Loucy (cell line): ENCODE measurements at regions not wholly inside any gene's neighbourhood (a gene's known extent, or its start where the extent isn't known, plus 50 kb on each side); places are given as distances from the start of the nearest gene placed in this dataset.
A peak's percentile ranks its signal among the peaks of the same experiment; 100 is the strongest.

Experiments
- H2AFZ ChIP-seq: fragments of 200-600 bp; sonication (generic); 2 replicates; pipeline ENCODE4 v1.6.0; 2016; ENCODE audit warnings: antibody characterized with exemption, mild to moderate bottlenecking, low read length, moderate library complexity
- H3F3A ChIP-seq: fragments of 200-600 bp; 2 replicates; pipeline ENCODE4 v1.6.0; 2016; ENCODE audit warnings: antibody characterized with exemption, low read depth, mild to moderate bottlenecking
- H3K27me3 ChIP-seq: fragments of 200-600 bp; sonication (generic); 2 replicates; pipeline ENCODE4 v1.6.1; 2014; ENCODE audit warnings: low read length, mild to moderate bottlenecking; ENCODE audit not compliant: insufficient read depth, poor library complexity, severe bottlenecking
- H3K36me3 ChIP-seq: fragments of 200-600 bp; sonication (generic); 2 replicates; pipeline ENCODE4 v1.6.1; 2016; ENCODE audit warnings: low read length; ENCODE audit not compliant: insufficient read depth
- H3K4me1 ChIP-seq: fragments of 200-600 bp; sonication (generic); 2 replicates; pipeline ENCODE4 v1.5.1; 2014; ENCODE audit warnings: low read length, mild to moderate bottlenecking; ENCODE audit not compliant: insufficient read depth, poor library complexity, severe bottlenecking
- H3K4me2 ChIP-seq: fragments of 200-600 bp; sonication (generic); 2 replicates; pipeline ENCODE4 v1.6.0; 2014; ENCODE audit warnings: antibody characterized with exemption, low read length, low read depth, mild to moderate bottlenecking; ENCODE audit not compliant: poor library complexity, severe bottlenecking
- H3K4me3 ChIP-seq: fragments of 200-600 bp; sonication (generic); 2 replicates; pipeline ENCODE4 v1.5.1; 2014; ENCODE audit warnings: low read length, mild to moderate bottlenecking, mixed read lengths; ENCODE audit not compliant: poor library complexity, severe bottlenecking
- H3K79me2 ChIP-seq: fragments of 200-600 bp; sonication (generic); 2 replicates; pipeline ENCODE4 v1.6.1; 2014; ENCODE audit warnings: low read length; ENCODE audit not compliant: insufficient read depth
- H3K9ac ChIP-seq: fragments of 200-600 bp; sonication (generic); 2 replicates; pipeline ENCODE4 v1.6.0; 2014; ENCODE audit warnings: mild to moderate bottlenecking, low read depth, low read length, moderate library complexity; ENCODE audit not compliant: poor library complexity, severe bottlenecking
- H3K9me2 ChIP-seq: fragments of 200-600 bp; sonication (generic); replicated peaks from 2 replicates; pipeline ENCODE4 v1.6.1; 2016; ENCODE audit warnings: low read depth, low read length, mixed read lengths
- H3K9me3 ChIP-seq: fragments of 200-600 bp; sonication (generic); 2 replicates; pipeline ENCODE4 v1.6.1; 2014; ENCODE audit warnings: mild to moderate bottlenecking, antibody characterized with exemption, low read length, low read depth; ENCODE audit not compliant: insufficient read depth
- H4K20me1 ChIP-seq: fragments of 200-600 bp; sonication (generic); 2 replicates; pipeline ENCODE4 v1.6.0; 2014; ENCODE audit warnings: antibody characterized with exemption, low read length, mild to moderate bottlenecking; ENCODE audit not compliant: insufficient read depth, poor library complexity, severe bottlenecking
- EZH2phosphoT487 ChIP-seq: fragments of 200-600 bp; IDR thresholded peaks from 2 replicates; pipeline ENCODE4 v1.6.1; 2018; ENCODE audit warnings: antibody characterized with exemption, mild to moderate bottlenecking, moderate library complexity, borderline replicate concordance
- TF ChIP-seq, protein P1 (sequence below): fragments of 200-600 bp; sonication (generic); conservative IDR thresholded peaks from 2 replicates; pipeline ENCODE4 v1.5.1; 2014; ENCODE audit warnings: mild to moderate bottlenecking, antibody characterized with exemption, low read length

DNA sequence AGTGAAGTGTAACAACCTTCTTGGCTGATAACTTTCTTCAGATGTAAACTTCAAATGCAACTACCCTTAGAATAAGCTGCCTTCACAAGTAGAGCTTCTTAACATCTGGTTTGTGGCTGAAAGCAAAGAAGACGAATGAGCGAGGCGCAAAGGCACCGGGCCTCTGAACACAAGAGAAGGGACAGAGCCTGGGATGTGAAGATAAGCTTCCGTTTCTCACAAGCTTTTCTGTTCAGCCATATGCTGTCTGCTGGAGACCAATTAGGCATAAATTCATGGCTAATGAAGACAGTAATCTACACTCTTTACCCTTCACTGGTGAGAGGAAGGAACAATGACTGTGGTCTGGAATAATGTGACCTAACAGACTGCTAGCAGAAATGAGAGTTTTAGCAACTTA, 195.2 kb downstream of the ATXN7L3B start:
- TF ChIP-seq, protein P1, sequence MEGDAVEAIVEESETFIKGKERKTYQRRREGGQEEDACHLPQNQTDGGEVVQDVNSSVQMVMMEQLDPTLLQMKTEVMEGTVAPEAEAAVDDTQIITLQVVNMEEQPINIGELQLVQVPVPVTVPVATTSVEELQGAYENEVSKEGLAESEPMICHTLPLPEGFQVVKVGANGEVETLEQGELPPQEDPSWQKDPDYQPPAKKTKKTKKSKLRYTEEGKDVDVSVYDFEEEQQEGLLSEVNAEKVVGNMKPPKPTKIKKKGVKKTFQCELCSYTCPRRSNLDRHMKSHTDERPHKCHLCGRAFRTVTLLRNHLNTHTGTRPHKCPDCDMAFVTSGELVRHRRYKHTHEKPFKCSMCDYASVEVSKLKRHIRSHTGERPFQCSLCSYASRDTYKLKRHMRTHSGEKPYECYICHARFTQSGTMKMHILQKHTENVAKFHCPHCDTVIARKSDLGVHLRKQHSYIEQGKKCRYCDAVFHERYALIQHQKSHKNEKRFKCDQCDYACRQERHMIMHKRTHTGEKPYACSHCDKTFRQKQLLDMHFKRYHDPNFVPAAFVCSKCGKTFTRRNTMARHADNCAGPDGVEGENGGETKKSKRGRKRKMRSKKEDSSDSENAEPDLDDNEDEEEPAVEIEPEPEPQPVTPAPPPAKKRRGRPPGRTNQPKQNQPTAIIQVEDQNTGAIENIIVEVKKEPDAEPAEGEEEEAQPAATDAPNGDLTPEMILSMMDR = no peak
- TF ChIP-seq EZH2phosphoT487 = no peak
- H3K27me3 ChIP-seq = no peaks in the 10 kb centered on the region
- peak overlapping the region; percentile 34 for H3K4me3 ChIP-seq
- H3K9me2 ChIP-seq = no peaks in the 10 kb centered on the region
- no peaks in the 10 kb centered on the region for H3K79me2 ChIP-seq
- peak overlapping the region; percentile 29; the same call in 1 of the 2 replicates for H2AFZ ChIP-seq
- H3K4me1 ChIP-seq = peaks cover 29% of the 10 kb centered on the region
- H3K9ac ChIP-seq = no peak overlapping the region
- no peaks in the 10 kb centered on the region for H3K36me3 ChIP-seq
- no peaks in the 10 kb centered on the region for H4K20me1 ChIP-seq
- peak overlapping the region; percentile 53 for H3K4me2 ChIP-seq
- H3K9me3 ChIP-seq = no peaks in the 10 kb centered on the region
- peaks cover 14% of the 10 kb centered on the region; the same call in 1 of the 2 replicates for H3F3A ChIP-seq

GRCh38 chr12:74741112-74741511, 203.5 kb downstream of the ATXN7L3B start:
- H3K4me3 ChIP-seq = no peak overlapping the region
- TF ChIP-seq, protein P1 = no peak
- TF ChIP-seq EZH2phosphoT487 = no peak
- no peaks in the 10 kb centered on the region for H3K9me2 ChIP-seq
- no peaks in the 10 kb centered on the region for H3K4me1 ChIP-seq
- no peaks in the 10 kb centered on the region for H4K20me1 ChIP-seq
- H3K36me3 ChIP-seq = no peaks in the 10 kb centered on the region
- no peak overlapping the region for H3K9ac ChIP-seq
- H3K4me2 ChIP-seq = no peak overlapping the region
- H3K79me2 ChIP-seq = no peaks in the 10 kb centered on the region
- H3F3A ChIP-seq = no peaks in the 10 kb centered on the region
- H3K9me3 ChIP-seq = no peaks in the 10 kb centered on the region
- no peaks in the 10 kb centered on the region for H3K27me3 ChIP-seq
- no peak overlapping the region for H2AFZ ChIP-seq

DNA sequence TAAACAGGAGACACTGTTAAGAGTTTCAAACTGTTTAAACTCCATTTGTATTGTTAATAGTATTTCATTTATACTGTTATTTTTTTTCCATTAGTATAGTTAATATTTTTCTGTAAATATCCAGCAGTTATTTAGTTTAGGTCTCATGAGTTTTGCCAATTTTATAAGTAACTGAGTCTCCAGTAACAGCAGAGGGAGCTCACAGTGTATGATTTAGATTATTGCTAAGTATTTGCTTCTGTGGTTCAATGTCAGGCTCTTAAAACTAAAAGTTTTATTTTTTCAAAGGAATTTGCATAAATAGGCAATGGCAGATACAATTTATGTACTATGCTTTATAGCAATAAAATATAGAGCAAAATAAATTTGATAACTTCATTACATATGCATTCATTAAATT, 209.7 kb downstream of the ATXN7L3B start:
- no peaks in the 10 kb centered on the region for H3F3A ChIP-seq
- no peaks in the 10 kb centered on the region for H3K9me2 ChIP-seq
- H3K4me2 ChIP-seq = no peak overlapping the region
- H2AFZ ChIP-seq = no peak overlapping the region
- no peaks in the 10 kb centered on the region for H3K79me2 ChIP-seq
- H3K4me3 ChIP-seq = no peak overlapping the region
- H3K27me3 ChIP-seq = no peaks in the 10 kb centered on the region
- H3K4me1 ChIP-seq = no peaks in the 10 kb centered on the region
- H3K36me3 ChIP-seq = no peaks in the 10 kb centered on the region
- no peak overlapping the region for H3K9ac ChIP-seq
- no peaks in the 10 kb centered on the region for H4K20me1 ChIP-seq
- no peak for TF ChIP-seq EZH2phosphoT487
- TF ChIP-seq, protein P1 = peak; percentile 41
- no peaks in the 10 kb centered on the region for H3K9me3 ChIP-seq
